ENCODE measurements at regions not wholly inside any gene's neighbourhood (a gene's known extent, or its start where the extent isn't known, plus 50 kb on each side); places are given as distances from the start of the nearest gene placed in this dataset.

- H3K9ac ChIP-seq (ENCODE audit: insufficient read depth, low read length, poor library complexity, severe bottlenecking): no peak overlapping the region
- Mint-ChIP-seq H3K9me3 (peaks cover 0 to 2% (median 0%) of the 10 kb centered on the region in 7 donors), H3K27ac (no peak overlapping the region), H3K36me3 (no peaks in the 10 kb centered on the region), H3K27me3 (ENCODE audit: low read depth in 3 of 3) (peaks cover 2 to 6% (median 5%) of the 10 kb centered on the region in 3 donors), H3K4me3 (no peak overlapping the region), H3K4me1 (no peaks in the 10 kb centered on the region)
- H3K9me3 ChIP-seq (replicated peaks in 1 of 2; ENCODE audit: control insufficient read depth in 1 of 2, insufficient read depth in 1 of 2, low read length in 2 of 2): no peaks in the 10 kb centered on the region
- no peak overlapping the region for H2AFZ ChIP-seq (ENCODE audit: insufficient read depth, low read depth, low read length, poor library complexity, severe bottlenecking)
- H4K20me1 ChIP-seq (ENCODE audit: insufficient read depth, low read length): no peaks in the 10 kb centered on the region
- no peak overlapping the region for H3K4me2 ChIP-seq (replicated peaks; ENCODE audit: extremely low read depth, low read length, poor library complexity, severe bottlenecking)
- WGBS (ENCODE audit: insufficient coverage): no CpG with 5 or more reads among the region's 3 CpGs
- no peak overlapping the region for H3K27ac ChIP-seq (ENCODE audit: low read depth in 1 of 2, low read length in 2 of 2)
- no peak overlapping the region for H3K4me3 ChIP-seq (replicated peaks in 1 of 3; ENCODE audit: low read depth in 2 of 3, low read length in 3 of 3)
- H3K27me3 ChIP-seq (ENCODE audit: control insufficient read depth in 2 of 2, insufficient read depth in 2 of 2, low read length in 2 of 2): no peaks in the 10 kb centered on the region
- no peak for DNase-seq
- no peaks in the 10 kb centered on the region for H3K36me3 ChIP-seq (replicated peaks in 1 of 2; ENCODE audit: control insufficient read depth in 1 of 2, insufficient read depth in 2 of 2, low read length in 2 of 2)
- no peak for TF ChIP-seq CTCF (IDR thresholded peaks at IDR 0.05)
- no peaks in the 10 kb centered on the region for H3K79me2 ChIP-seq (ENCODE audit: insufficient read depth, low read length)
- intact Hi-C loops (cut with micrococcal nuclease): no loop called here
- no peaks in the 10 kb centered on the region for H3K4me1 ChIP-seq (ENCODE audit: control insufficient read depth in 1 of 2, insufficient read depth in 2 of 2, low read length in 2 of 2)
These were observed 218.8 kb upstream of the CAMK1G start for GRCh38 chr1:209364716-209365115.

DNA sequence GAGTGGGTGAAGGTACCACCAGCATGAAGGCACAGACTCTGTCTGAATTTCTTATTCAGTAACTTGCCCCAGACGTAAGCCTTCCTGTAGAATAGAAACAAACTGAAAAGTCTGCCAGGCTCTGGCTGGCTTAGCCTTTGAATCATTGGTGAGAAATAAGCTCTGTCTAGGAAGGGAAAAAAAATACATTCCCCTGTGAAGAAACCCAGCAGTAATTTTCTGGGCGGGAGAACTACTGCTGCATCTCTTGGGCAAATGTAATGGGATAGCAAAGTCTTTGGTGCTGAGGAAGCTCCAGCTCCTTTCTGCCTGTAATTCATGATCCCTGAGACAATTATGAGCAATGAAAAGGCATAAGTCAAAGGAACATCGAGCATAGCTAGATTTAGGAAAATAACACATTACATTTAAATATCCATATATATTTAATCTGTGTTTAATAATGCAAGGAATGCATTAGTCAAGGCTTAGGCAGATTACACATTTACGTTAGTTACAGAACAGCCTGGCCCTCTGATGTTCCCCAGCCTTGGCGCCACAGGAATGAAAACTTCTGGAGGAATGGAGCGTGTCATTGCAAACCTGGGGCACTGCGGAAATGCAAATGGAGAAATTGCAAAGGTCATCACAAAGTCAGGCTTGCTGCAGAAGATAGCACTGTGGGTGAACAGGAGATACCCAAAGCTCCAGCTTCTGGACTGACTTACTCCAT is 216.3 kb upstream of the CAMK1G start:
- WGBS (ENCODE audit: insufficient coverage): 96% methylated on average over 4 of the region's 7 CpGs
- intact Hi-C loops (cut with micrococcal nuclease): no loop called here
- H3K27ac Mint-ChIP-seq: no peak overlapping the region

More for the DNA sequence above, 216.3 kb upstream of the CAMK1G start:
- no peaks in the 10 kb centered on the region for H3K4me1 Mint-ChIP-seq
- Histone ChIP-seq H3K27ac (ENCODE audit: low read depth in 1 of 2, low read length in 2 of 2) (no peak overlapping the region), H3K4me1 (ENCODE audit: control insufficient read depth in 1 of 2, insufficient read depth in 2 of 2, low read length in 2 of 2) (no peaks in the 10 kb centered on the region), H3K79me2 (ENCODE audit: insufficient read depth, low read length) (no peaks in the 10 kb centered on the region), H3K27me3 (ENCODE audit: control insufficient read depth in 2 of 2, insufficient read depth in 2 of 2, low read length in 2 of 2) (no peaks in the 10 kb centered on the region), H2AFZ (ENCODE audit: insufficient read depth, low read depth, low read length, poor library complexity, severe bottlenecking) (no peak overlapping the region), H3K9me3 (replicated peaks in 1 of 2; ENCODE audit: control insufficient read depth in 1 of 2, insufficient read depth in 1 of 2, low read length in 2 of 2) (no peaks in the 10 kb centered on the region), H3K4me2 (replicated peaks; ENCODE audit: extremely low read depth, low read length, poor library complexity, severe bottlenecking) (no peak overlapping the region), H3K9ac (ENCODE audit: insufficient read depth, low read length, poor library complexity, severe bottlenecking) (no peak overlapping the region), H3K4me3 (replicated peaks in 1 of 3; ENCODE audit: low read depth in 2 of 3, low read length in 3 of 3) (no peak overlapping the region), H4K20me1 (ENCODE audit: insufficient read depth, low read length) (no peaks in the 10 kb centered on the region), H3K36me3 (replicated peaks in 1 of 2; ENCODE audit: control insufficient read depth in 1 of 2, insufficient read depth in 2 of 2, low read length in 2 of 2) (no peaks in the 10 kb centered on the region)
- no peaks in the 10 kb centered on the region for H3K36me3 Mint-ChIP-seq
- peaks cover 0 to 2% (median 0%) of the 10 kb centered on the region in 7 donors for H3K9me3 Mint-ChIP-seq
- TF ChIP-seq CTCF (IDR thresholded peaks at IDR 0.05): no peak
- DNase-seq: no peak
- H3K27me3 Mint-ChIP-seq (ENCODE audit: low read depth in 3 of 3): peaks cover 2 to 7% (median 3%) of the 10 kb centered on the region in 3 donors
- no peak overlapping the region for H3K4me3 Mint-ChIP-seq
